GM13976 (cell line): ENCODE measurements at regions not wholly inside any gene's neighbourhood (a gene's known extent, or its start where the extent isn't known, plus 50 kb on each side); places are given as distances from the start of the nearest gene placed in this dataset.

ENCODE experiments used
- DNase-seq: peaks from one replicate; pipeline ENCODE4 v3.0.0; 2012; ENCODE audit warnings: low spot score
- in situ Hi-C: fragments of 300-500 bp; cut with MboI; formaldehyde crosslinking; loops from one replicate; pipeline ENCODE4 v1.12.0; 2022; ENCODE audit warnings: low sequenced_read_pairs, mixed read lengths, inconsistent platforms; ENCODE audit not compliant: unreplicated experiment
- TF ChIP-seq, protein P1 (sequence below): IDR thresholded peaks from 2 replicates; pipeline ENCODE4 v1.5.1; 2012; ENCODE audit warnings: borderline replicate concordance, mild to moderate bottlenecking; ENCODE audit not compliant: insufficient read depth; ENCODE audit errors: extremely low read depth, missing control alignments, control extremely low read depth

DNA sequence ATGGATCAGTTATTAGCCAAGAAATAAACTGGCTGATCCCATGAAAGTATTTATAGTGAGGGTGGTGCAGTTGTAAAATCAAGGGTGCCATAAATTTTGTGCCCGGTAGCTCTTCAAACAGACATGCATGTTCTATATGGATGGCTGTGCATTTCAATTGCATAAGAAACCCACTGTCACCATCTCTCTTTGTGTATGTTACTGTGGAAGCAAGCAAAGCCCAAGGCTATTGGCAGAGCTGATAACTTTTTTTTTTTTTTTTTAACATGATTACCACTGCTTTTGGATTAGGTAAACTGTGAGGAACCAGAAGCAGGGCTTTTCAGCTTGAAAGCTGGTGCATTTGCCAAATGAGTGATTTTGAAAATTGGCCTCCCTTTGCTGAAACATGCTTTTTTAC is 332.6 kb downstream of the SOX11 start:
- TF ChIP-seq, protein P1, sequence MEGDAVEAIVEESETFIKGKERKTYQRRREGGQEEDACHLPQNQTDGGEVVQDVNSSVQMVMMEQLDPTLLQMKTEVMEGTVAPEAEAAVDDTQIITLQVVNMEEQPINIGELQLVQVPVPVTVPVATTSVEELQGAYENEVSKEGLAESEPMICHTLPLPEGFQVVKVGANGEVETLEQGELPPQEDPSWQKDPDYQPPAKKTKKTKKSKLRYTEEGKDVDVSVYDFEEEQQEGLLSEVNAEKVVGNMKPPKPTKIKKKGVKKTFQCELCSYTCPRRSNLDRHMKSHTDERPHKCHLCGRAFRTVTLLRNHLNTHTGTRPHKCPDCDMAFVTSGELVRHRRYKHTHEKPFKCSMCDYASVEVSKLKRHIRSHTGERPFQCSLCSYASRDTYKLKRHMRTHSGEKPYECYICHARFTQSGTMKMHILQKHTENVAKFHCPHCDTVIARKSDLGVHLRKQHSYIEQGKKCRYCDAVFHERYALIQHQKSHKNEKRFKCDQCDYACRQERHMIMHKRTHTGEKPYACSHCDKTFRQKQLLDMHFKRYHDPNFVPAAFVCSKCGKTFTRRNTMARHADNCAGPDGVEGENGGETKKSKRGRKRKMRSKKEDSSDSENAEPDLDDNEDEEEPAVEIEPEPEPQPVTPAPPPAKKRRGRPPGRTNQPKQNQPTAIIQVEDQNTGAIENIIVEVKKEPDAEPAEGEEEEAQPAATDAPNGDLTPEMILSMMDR = no peak
- DNase-seq = no peak

DNA sequence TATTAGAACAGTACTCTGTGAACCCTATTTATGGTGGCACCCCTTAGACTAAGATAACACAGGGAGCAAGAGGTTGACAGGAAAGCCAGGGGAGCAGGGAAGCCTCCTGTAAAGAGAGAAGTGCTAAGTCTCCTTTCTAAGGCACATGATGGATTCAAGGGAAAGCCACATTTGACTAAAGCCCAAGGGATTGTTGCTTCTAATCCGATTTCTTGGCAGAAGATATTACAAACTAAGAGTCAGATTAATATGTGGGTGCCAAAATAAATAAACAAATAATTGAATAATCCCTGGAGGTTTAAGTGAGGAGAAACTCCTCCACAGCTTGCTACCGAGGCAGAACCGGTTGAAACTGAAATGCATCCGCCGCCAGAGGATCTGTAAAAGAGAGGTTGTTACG is 333.2 kb downstream of the SOX11 start:
- in situ Hi-C loops = no loop called here
- TF ChIP-seq, protein P1 = no peak
- no peak for DNase-seq

More for the DNA sequence above, 332.6 kb downstream of the SOX11 start:
- in situ Hi-C loops = no loop called here

DNA sequence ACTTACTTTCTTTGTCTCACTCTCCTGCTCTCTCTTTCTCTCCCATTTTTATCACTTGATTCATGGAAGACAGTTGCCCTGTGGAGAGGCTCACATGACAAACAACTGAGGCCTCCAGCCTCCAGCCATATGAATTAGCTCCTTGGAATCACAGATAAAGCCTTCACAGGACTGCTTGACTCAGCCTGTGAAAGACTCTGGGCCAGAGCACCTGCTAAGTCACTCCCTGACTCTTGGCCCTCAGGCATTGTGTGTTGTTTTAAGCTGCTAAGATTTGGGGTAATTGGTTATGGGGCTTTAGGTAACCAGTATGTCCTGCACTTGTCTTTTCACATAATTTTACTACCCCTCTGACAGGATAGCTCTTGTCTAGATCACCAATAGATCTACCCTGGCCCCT is 334.9 kb downstream of the SOX11 start:
- DNase-seq = no peak
- TF ChIP-seq, protein P1 = no peak
- in situ Hi-C loops = no loop called here

DNA sequence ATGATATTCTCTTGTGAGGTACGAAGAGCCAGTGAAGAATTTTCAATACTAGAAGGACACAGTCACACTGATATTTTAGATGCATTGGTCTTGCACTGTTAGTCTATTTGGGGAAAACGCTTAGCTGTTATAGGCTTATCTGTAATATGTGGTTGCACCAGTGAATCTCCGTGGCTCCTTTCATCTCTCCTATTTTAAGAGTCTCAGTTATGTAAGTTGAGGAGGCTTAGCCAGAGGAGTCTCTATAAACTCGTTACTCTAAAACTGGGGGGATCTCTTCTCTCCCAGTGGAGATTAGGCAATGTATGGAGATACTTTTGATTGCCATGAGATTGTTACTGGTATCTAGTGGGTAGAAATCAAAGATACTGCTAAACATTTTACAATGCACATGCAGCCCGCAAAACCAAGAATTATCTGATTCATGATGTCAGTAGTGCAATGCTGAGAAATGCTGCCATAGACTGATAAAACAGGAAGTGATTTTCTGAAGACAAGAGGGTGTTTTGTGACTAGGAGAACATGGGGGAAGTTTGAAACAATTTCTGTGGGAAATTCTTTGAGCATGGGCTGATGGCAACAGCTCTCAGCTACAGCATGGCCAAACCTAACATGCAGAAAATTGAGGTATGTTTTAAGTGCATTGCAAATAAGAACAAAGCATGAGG is 339.1 kb downstream of the SOX11 start:
- TF ChIP-seq, protein P1 = no peak
- in situ Hi-C loops = no loop called here

DNA sequence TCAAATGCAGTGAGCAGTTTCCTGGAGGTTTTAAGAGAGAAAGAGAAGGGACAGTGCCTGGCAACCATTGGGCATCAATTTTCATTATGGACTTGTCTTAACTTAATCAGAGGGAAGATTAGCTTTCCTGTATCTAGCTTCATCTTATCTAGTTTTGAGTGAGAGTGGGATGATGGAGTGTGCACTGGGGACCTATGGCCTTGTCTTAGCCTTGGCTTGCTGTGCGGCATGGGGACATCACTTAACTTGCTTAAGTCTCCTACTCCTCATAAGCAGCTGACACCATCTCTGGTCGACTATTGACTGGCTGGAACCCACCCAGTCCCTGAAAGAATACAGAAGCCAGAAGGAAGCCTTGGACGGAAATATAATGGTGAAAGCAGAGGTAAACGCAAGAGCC is 344.0 kb downstream of the SOX11 start:
- in situ Hi-C loops = no loop called here
- no peak for DNase-seq
- TF ChIP-seq, protein P1 = no peak

More for the DNA sequence above, 339.1 kb downstream of the SOX11 start:
- DNase-seq = no peak

DNA sequence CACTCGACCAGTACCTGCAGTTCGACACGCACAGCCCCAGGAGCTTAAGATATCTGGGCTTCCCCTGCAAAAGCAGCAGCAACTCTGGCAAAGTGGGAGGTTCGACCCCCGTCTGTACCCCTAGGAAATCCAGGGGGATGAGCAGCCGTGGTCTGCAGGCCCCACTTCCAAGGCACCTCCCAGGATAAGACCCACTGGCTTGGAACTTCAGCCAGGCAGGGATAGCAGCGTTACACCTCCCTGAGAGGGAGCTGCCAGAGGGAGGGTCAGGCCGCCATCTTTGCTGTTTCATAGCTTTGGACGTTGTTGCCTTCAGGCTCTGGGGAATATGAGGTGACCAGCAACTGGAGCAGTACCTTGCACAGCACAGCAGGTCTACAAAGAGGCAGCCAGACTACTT is 351.1 kb downstream of the SOX11 start:
- TF ChIP-seq, protein P1 = no peak
- in situ Hi-C loops = no loop called here
- no peak for DNase-seq
